GM12878 (cell line): ENCODE measurements at regions not wholly inside any gene's neighbourhood (a gene's known extent, or its start where the extent isn't known, plus 50 kb on each side); places are given as distances from the start of the nearest gene placed in this dataset.

Experiments
- ATAC-seq: fragments of 200-7000 bp; cut with Tn5 transposase; 3 replicates; pipeline ENCODE4 v1.9.1; 2020; ENCODE audit warnings: mild to moderate bottlenecking, moderate library complexity
- BruUV-seq: library from RNA; stranded (reverse); fragments of 400-500 nt; replicated peaks from 2 replicates; lab custom pipeline; 2021; lab: Mats Ljungman, UMichigan
- CTCF ChIA-PET: fragments of 300-600 bp; sonication (Branson Sonifier 250); formaldehyde crosslinking; extraction: SDS; loops from one replicate; lab custom pipeline; 2021; ENCODE audit warnings: inconsistent platforms; lab: Yijun Ruan, JAX
- POLR2A ChIA-PET: fragments of 350-600 bp; formaldehyde crosslinking; extraction: SDS; loops from one replicate; lab custom pipeline; 2021; ENCODE audit warnings: inconsistent platforms; lab: Charles Lee
- RAD21 ChIA-PET: fragments of 300-600 bp; sonication (Branson Sonifier 250); formaldehyde crosslinking; loops from one replicate; lab custom pipeline; 2023; ENCODE audit warnings: antibody characterized with exemption; ENCODE audit not compliant: unreplicated experiment; lab: Charles Lee
- SMC1A ChIA-PET: fragments of 300-600 bp; sonication (Branson Sonifier 250); formaldehyde crosslinking; loops from one replicate; lab custom pipeline; 2023; ENCODE audit not compliant: unreplicated experiment, uncharacterized antibody; lab: Charles Lee
- DNase-seq: peaks from one replicate; pipeline ENCODE4 v3.0.0-alpha.2; 2011; ENCODE audit warnings: low read depth, low spot score
- FAIRE-seq: peaks from 3 replicates; lab custom pipeline; 2011; peaks lifted over from hg19 to GRCh38; lab: Jason Lieb, UNC
- H2AFZ ChIP-seq: 2 replicates; pipeline ENCODE4 v1.6.0; 2011; ENCODE audit warnings: low read depth, low read length, control low read depth; ENCODE audit not compliant: control insufficient read depth
- H3K27ac ChIP-seq: 2 replicates; pipeline ENCODE4 v1.5.1; 2011; ENCODE audit warnings: control low read depth; ENCODE audit not compliant: control insufficient read depth, insufficient read depth
- H3K27me3 ChIP-seq, 2 experiments: replicated peaks in 1 of 2; 2 replicates each; pipeline versions ENCODE4 v1.6.0 to v1.6.1; 2011; ENCODE audit warnings: low read length in 1 of 2; ENCODE audit not compliant: control insufficient read depth in 2 of 2, insufficient read depth in 2 of 2
- H3K36me3 ChIP-seq, 2 experiments: 2 replicates each; pipeline ENCODE4 v1.5.1; 2011; ENCODE audit warnings: low read length in 1 of 2; ENCODE audit not compliant: control insufficient read depth in 2 of 2, insufficient read depth in 2 of 2
- H3K4me1 ChIP-seq: 2 replicates; pipeline ENCODE4 v1.6.1; 2011; ENCODE audit warnings: mild to moderate bottlenecking, low read length, moderate library complexity, mixed read lengths; ENCODE audit not compliant: control insufficient read depth, insufficient read depth
- H3K4me2 ChIP-seq: 2 replicates; pipeline ENCODE4 v1.6.0; 2011; ENCODE audit warnings: control low read depth; ENCODE audit not compliant: control insufficient read depth, insufficient read depth
- H3K4me3 ChIP-seq: fragments of 200-600 bp; sonication (generic); 2 replicates; pipeline ENCODE4 v1.5.1; 2016
- H3K79me2 ChIP-seq: 2 replicates; pipeline ENCODE4 v1.6.0; 2011; ENCODE audit warnings: low read length; ENCODE audit not compliant: control insufficient read depth, insufficient read depth
- H3K9ac ChIP-seq: 2 replicates; pipeline ENCODE4 v1.8.0; 2011; ENCODE audit warnings: low read length, control low read depth, mixed read lengths; ENCODE audit not compliant: control insufficient read depth, insufficient read depth
- H3K9me3 ChIP-seq: replicated peaks from 3 replicates; pipeline ENCODE4 v1.5.1; 2011; ENCODE audit warnings: mild to moderate bottlenecking, low read length; ENCODE audit not compliant: control insufficient read depth, insufficient read depth
- H4K20me1 ChIP-seq: 2 replicates; pipeline ENCODE4 v1.6.0; 2011; ENCODE audit not compliant: control insufficient read depth, insufficient read depth
- CEBPB ChIP-seq, 2 experiments: fragments of 150-350 bp in 1 of 2; IDR thresholded peaks; 2 replicates each; pipeline ENCODE4 v1.6.1; 2012 to 2014; ENCODE audit warnings: low read depth in 2 of 2, low read length in 2 of 2, borderline replicate concordance in 1 of 2, inconsistent platforms in 1 of 2
- CTCF ChIP-seq, 3 experiments: IDR thresholded peaks in 2 of 3; conservative IDR thresholded peaks in 1 of 3; 2 replicates each; pipeline ENCODE4 v1.5.1; 2011; ENCODE audit warnings: low read depth in 3 of 3, low read length in 3 of 3, mild to moderate bottlenecking in 3 of 3, control low read depth in 2 of 3, moderate library complexity in 2 of 3, inconsistent platforms in 1 of 3, mixed read lengths in 1 of 3; ENCODE audit not compliant: control insufficient read depth in 2 of 3, insufficient read depth in 1 of 3; ENCODE audit errors: extremely low read depth in 1 of 3
- IRF3 ChIP-seq: fragments of 450-650 bp; IDR thresholded peaks from 2 replicates; pipeline ENCODE4 v1.6.1; 2014; ENCODE audit warnings: mild to moderate bottlenecking
- JUNB ChIP-seq: IDR thresholded peaks from 2 replicates; pipeline ENCODE4 v1.6.1; 2016; ENCODE audit warnings: antibody characterized with exemption, mild to moderate bottlenecking
- NR2C1 ChIP-seq: fragments of 450-650 bp; IDR thresholded peaks from 2 replicates; pipeline ENCODE4 v1.6.1; 2017; ENCODE audit warnings: antibody characterized with exemption, mild to moderate bottlenecking, moderate library complexity
- SP1 ChIP-seq: IDR thresholded peaks from one replicate; pipeline ENCODE4 v1.6.1; 2011; ENCODE audit warnings: low read depth, low read length
- YBX1 ChIP-seq: fragments of 450-650 bp; IDR thresholded peaks from 2 replicates; pipeline ENCODE4 v1.6.1; 2016; ENCODE audit warnings: antibody characterized with exemption
- ZNF274 ChIP-seq: IDR thresholded peaks from one replicate; pipeline ENCODE4 v1.8.0; 2011; ENCODE audit not compliant: insufficient read length, insufficient read depth
- WGBS: methylation state at CpG from one replicate; pipeline ENCODE4 v1.1.6; 2016; ENCODE audit warnings: low lambda C conversion rate; ENCODE audit not compliant: insufficient replicate concordance, insufficient coverage; ENCODE audit errors: missing lambda C conversion rate; 5-methylcytosine and 5-hydroxymethylcytosine counted together
- in situ Hi-C: fragments of 300-500 bp; cut with MboI; formaldehyde crosslinking; loops from 9 replicates; pipeline ENCODE4 v1.14.3; 2018; ENCODE audit warnings: mixed read lengths
- intact Hi-C: fragments of 100-400 bp; cut with micrococcal nuclease; formaldehyde crosslinking; loops from one replicate; pipeline ENCODE4 v1.14.2; 2022; ENCODE audit not compliant: unreplicated experiment

GRCh38 chr6:9225441-9225871 lies 790.1 kb upstream of the SLC35B3 start:
- no peak for ATAC-seq
- ChIA-PET CTCF (no interaction called here), SMC1A (interaction anchor here (0.5 kb wide), 1 partner anchor 92 kb away, joined by 3 read pairs; no protein-coding TSS in a partner anchor), POLR2A (no interaction called here), RAD21 (no interaction called here)
- no peak overlapping the region for H3K27ac ChIP-seq
- DNase-seq, result no peak
- no peak overlapping the region for H3K4me3 ChIP-seq
- in situ Hi-C loops, result no loop called here
- H4K20me1 ChIP-seq, result no peaks in the 10 kb centered on the region
- no peak overlapping the region for H3K4me2 ChIP-seq
- no peak for FAIRE-seq
- no peaks in the 10 kb centered on the region for H3K36me3 ChIP-seq
- intact Hi-C loops, result no loop called here
- no peaks in the 10 kb centered on the region for H3K4me1 ChIP-seq
- no peaks in the 10 kb centered on the region for H3K79me2 ChIP-seq
- no peak for TF ChIP-seq ZNF274
- TF ChIP-seq YBX1, result no peak
- TF ChIP-seq JUNB, result no peak
- no peak for TF ChIP-seq IRF3
- TF ChIP-seq NR2C1, result no peak
- no peak for TF ChIP-seq CEBPB (IDR thresholded peaks at IDR 0.05; ENCODE audit: borderline replicate concordance in 1 of 2, low read depth in 2 of 2, low read length in 2 of 2)
- TF ChIP-seq CTCF (IDR thresholded peaks at IDR 0.05 in 2 of 3, conservative IDR thresholded peaks at IDR 0.05 in 1 of 3; ENCODE audit: control insufficient read depth in 2 of 3, extremely low read depth in 1 of 3, insufficient read depth in 1 of 3, low read depth in 3 of 3, low read length in 3 of 3), result no peak
- no peak for TF ChIP-seq SP1
- no peak overlapping the region for H2AFZ ChIP-seq
- no peaks in the 10 kb centered on the region for H3K27me3 ChIP-seq
- H3K9me3 ChIP-seq, result no peaks in the 10 kb centered on the region
- no TSS peak for BruUV-seq
- H3K9ac ChIP-seq, result no peak overlapping the region
- 0% methylated on average over 3 of the region's 3 CpGs for WGBS
